ENCODE measurements at regions not wholly inside any gene's neighbourhood (a gene's known extent, or its start where the extent isn't known, plus 50 kb on each side); places are given as distances from the start of the nearest gene placed in this dataset.

GRCh38 chr3:170719300-170719699, 133.4 kb upstream of the SLC7A14 start:
- TF ChIP-seq CTCF (conservative IDR thresholded peaks at IDR 0.05): no peak
- TF ChIP-seq ZFX (IDR thresholded peaks at IDR 0.05): no peak
